ENCODE measurements at regions not wholly inside any gene's neighbourhood (a gene's known extent, or its start where the extent isn't known, plus 50 kb on each side); places are given as distances from the start of the nearest gene placed in this dataset.
"Not testable (repeated sequence)": the region's sequence is repeated elsewhere in the genome, so short reads cannot be mapped to it uniquely, and the experiment has no call there.

DNA sequence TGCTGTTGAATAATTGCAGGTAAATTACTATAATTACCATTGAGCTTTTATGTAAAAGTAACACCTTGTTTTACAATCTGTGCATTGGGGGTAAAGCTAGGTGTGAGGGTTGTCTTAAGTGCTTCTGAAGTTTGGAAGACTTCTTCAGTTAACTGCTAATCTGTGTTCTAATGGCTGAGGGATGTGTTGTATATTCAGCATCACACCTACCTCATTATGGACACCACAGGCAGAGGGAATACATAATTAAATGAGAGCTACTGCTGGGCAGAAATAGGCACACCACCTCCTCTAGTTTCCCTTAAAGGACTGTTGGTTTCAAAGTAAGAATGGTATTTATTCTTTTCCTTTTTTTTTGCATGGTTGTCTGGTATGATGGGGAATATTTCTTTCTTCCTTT, 502.3 kb upstream of the RGS6 start:
- Histone ChIP-seq H3K27me3 (no peaks in the 10 kb centered on the region), H3K36me3 (no peaks in the 10 kb centered on the region), H3K4me1 (no peaks in the 10 kb centered on the region), H3K4me3 (no peak overlapping the region), H3K27ac (no peak overlapping the region), H3K9me3 (no peaks in the 10 kb centered on the region)
- no peak for DNase-seq
- TF ChIP-seq, protein P1, sequence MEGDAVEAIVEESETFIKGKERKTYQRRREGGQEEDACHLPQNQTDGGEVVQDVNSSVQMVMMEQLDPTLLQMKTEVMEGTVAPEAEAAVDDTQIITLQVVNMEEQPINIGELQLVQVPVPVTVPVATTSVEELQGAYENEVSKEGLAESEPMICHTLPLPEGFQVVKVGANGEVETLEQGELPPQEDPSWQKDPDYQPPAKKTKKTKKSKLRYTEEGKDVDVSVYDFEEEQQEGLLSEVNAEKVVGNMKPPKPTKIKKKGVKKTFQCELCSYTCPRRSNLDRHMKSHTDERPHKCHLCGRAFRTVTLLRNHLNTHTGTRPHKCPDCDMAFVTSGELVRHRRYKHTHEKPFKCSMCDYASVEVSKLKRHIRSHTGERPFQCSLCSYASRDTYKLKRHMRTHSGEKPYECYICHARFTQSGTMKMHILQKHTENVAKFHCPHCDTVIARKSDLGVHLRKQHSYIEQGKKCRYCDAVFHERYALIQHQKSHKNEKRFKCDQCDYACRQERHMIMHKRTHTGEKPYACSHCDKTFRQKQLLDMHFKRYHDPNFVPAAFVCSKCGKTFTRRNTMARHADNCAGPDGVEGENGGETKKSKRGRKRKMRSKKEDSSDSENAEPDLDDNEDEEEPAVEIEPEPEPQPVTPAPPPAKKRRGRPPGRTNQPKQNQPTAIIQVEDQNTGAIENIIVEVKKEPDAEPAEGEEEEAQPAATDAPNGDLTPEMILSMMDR (IDR thresholded peaks at IDR 0.05), result no peak
- no peak for TF ChIP-seq POLR2A (IDR thresholded peaks at IDR 0.05)
- intact Hi-C loops (cut with DNase I; ENCODE audit: low total_unique reads), result no loop called here

DNA sequence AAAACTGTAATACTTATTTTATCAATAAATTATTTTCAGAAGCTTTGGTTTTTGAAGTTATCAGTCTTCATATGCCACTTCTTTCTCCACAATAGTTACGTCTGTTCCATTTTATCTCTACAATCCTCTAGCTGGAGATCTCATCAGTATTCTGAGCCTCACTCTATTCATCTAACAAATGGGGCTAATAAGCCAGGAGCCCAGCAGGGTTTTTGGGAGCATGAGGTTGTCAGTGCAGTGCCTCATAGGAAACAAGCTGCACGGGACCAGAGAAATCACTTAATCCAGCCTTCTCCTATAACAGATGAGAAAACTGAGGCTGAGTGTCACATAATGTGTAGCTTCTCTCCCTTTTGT, 501.9 kb upstream of the RGS6 start:
- TF ChIP-seq POLR2A (IDR thresholded peaks at IDR 0.05), result no peak
- TF ChIP-seq, protein P1 (IDR thresholded peaks at IDR 0.05), result no peak
- DNase-seq, result no peak
- Histone ChIP-seq H3K36me3 (no peaks in the 10 kb centered on the region), H3K4me3 (no peak overlapping the region), H3K27me3 (no peaks in the 10 kb centered on the region), H3K4me1 (no peaks in the 10 kb centered on the region), H3K27ac (no peak overlapping the region), H3K9me3 (no peaks in the 10 kb centered on the region)
- intact Hi-C loops (cut with DNase I; ENCODE audit: low total_unique reads), result no loop called here

DNA sequence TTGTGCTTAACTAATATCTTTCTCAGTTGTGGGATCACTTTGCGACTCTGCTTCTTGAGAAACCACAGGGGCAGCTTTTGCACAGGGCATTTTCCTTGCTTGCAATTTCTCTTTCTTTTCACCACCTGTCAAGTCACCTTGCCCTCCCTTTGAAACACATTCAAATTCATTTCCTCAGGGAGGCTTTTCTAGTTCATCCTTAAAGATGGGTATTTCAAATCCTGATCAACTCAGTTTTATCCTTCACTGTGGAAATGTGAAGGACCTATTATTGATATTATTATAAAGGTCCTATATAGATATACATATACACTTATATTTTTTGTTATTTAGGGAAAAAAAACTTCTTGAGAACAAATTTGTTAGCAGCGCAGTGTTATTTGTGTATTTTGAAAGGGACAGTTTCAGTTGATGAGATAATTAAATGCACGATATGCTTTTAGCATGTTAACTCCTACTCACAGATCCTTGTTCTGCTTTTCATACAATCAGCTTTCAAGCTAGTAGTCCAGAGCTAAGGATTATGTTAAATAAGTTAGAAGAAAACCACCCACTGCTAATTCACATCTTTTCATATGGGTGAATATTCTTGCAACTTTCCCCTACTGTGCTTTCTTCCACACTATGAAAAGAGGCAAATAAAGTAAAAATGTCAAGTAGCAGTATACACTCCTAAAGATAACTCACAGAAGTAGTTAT, 501.4 kb upstream of the RGS6 start:
- Histone ChIP-seq H3K4me1 (no peaks in the 10 kb centered on the region), H3K9me3 (no peaks in the 10 kb centered on the region), H3K27me3 (no peaks in the 10 kb centered on the region), H3K27ac (no peak overlapping the region), H3K36me3 (no peaks in the 10 kb centered on the region), H3K4me3 (no peak overlapping the region)
- DNase-seq, result no peak
- no peak for TF ChIP-seq POLR2A (IDR thresholded peaks at IDR 0.05)
- TF ChIP-seq, protein P1 (IDR thresholded peaks at IDR 0.05), result no peak
- intact Hi-C loops (cut with DNase I; ENCODE audit: low total_unique reads), result no loop called here

DNA sequence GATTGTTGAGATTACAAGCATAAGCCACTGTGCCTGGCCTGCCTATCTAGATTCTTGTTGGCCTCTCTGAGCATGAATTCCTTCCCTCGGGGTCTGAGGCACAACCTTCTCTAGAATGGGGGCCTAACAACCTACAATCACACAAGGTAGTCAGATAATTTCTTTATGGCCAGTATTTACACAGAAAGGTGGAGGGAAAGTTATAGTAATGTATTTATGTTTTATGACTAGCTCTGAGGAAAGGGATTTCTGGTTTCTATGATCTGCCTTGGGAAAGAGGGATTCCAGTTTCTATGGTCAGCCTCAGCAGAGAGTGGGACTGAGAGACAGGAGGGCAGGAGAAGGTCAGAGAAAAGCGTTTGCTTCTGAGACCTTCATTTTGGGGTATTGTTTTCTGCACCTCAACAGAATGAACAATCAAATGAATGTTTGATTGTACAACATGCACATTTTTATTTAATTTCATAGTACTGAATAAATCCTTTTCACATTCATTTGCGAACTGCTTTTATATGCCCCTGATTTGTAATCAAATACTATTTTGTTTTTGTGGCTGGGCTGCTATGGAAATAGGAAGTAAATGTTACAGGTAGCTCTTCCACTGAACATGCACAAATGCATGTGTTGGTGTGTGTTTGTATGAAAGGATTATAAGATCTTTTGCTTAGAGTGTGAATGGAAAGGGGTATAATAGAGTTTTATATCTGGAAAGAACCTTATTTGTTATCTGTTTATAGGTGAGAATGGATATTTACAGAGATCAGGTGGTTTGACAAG, 499.7 kb upstream of the RGS6 start:
- Histone ChIP-seq H3K27me3 (no peaks in the 10 kb centered on the region), H3K4me3 (no peak overlapping the region), H3K4me1 (no peaks in the 10 kb centered on the region), H3K9me3 (no peaks in the 10 kb centered on the region), H3K27ac (no peak overlapping the region), H3K36me3 (no peaks in the 10 kb centered on the region)
- intact Hi-C loops (cut with DNase I; ENCODE audit: low total_unique reads), result no loop called here
- TF ChIP-seq, protein P1 (IDR thresholded peaks at IDR 0.05), result no peak
- no peak for TF ChIP-seq POLR2A (IDR thresholded peaks at IDR 0.05)
- no peak for DNase-seq

DNA sequence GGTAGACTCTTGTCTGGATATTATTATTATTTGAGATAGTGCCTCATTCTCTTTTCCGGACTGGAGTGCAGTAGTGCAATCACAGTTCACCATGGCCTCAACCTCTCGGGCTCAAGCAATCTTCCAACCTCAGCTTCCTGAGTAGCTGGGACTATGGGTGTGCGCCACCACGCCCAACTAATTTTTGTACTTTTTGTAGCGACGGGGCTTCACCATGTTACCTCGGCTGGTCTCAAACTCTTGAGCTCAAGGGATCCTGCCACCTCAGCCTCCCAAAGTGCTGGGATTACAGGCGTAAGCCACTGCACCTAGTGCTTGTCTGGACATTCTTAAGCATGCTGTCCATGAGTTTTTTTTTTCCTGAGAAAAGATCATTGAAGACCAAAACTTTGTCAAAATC, 498.9 kb upstream of the RGS6 start:
- no peaks in the 10 kb centered on the region for H3K4me1 ChIP-seq
- TF ChIP-seq, protein P1 (IDR thresholded peaks at IDR 0.05), result no peak
- TF ChIP-seq POLR2A (IDR thresholded peaks at IDR 0.05), result no peak
- no peaks in the 10 kb centered on the region for H3K36me3 ChIP-seq
- H3K27me3 ChIP-seq, result no peaks in the 10 kb centered on the region
- H3K9me3 ChIP-seq, result no peaks in the 10 kb centered on the region
- no peak overlapping the region for H3K4me3 ChIP-seq
- no peak overlapping the region for H3K27ac ChIP-seq
- intact Hi-C loops (cut with DNase I; ENCODE audit: low total_unique reads), result no loop called here
- no peak for DNase-seq

DNA sequence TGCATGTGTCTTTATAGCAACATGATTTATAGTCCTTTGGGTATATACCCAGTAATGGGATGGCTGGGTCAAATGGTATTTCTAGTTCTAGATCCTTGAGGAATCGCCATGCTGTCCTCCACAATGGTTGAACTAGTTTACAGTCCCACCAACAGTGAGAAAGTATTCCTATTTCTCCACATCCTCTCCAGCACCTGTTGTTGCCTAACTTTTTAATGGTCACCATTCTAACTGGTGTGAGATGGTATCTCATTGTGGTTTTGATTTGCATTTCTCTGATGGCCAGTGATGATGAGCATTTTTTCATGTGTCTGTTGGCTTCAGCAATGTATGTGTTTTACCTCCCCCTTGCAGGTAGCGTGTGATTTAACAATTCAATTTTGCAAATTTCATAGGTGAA, 496.6 kb upstream of the RGS6 start:
- H3K4me3 ChIP-seq; intact Hi-C loops (cut with DNase I; ENCODE audit: low total_unique reads); DNase-seq; H3K9me3 ChIP-seq; H3K27ac ChIP-seq; H3K36me3 ChIP-seq; H3K27me3 ChIP-seq; H3K4me1 ChIP-seq: not testable (repeated sequence)

Measured in uterus (tissue), 3 donors.